HFF-Myc (cell line): ENCODE measurements at regions not wholly inside any gene's neighbourhood (a gene's known extent, or its start where the extent isn't known, plus 50 kb on each side); places are given as distances from the start of the nearest gene placed in this dataset.

Experiments used
- DNase-seq: peaks from one replicate; pipeline ENCODE4 v3.0.0-alpha.2; 2011; ENCODE audit warnings: low read depth; ENCODE audit errors: extremely low read depth
- H3K4me3 ChIP-seq: replicated peaks from 2 replicates; pipeline ENCODE4 v1.5.1; 2011; ENCODE audit warnings: low read depth, mild to moderate bottlenecking, control low read depth, low read length
- TF ChIP-seq, protein P1 (sequence below): IDR thresholded peaks from 2 replicates; pipeline ENCODE4 v1.5.1; 2012; ENCODE audit warnings: mild to moderate bottlenecking, low read depth, low read length, control low read depth; ENCODE audit errors: missing control alignments

DNA sequence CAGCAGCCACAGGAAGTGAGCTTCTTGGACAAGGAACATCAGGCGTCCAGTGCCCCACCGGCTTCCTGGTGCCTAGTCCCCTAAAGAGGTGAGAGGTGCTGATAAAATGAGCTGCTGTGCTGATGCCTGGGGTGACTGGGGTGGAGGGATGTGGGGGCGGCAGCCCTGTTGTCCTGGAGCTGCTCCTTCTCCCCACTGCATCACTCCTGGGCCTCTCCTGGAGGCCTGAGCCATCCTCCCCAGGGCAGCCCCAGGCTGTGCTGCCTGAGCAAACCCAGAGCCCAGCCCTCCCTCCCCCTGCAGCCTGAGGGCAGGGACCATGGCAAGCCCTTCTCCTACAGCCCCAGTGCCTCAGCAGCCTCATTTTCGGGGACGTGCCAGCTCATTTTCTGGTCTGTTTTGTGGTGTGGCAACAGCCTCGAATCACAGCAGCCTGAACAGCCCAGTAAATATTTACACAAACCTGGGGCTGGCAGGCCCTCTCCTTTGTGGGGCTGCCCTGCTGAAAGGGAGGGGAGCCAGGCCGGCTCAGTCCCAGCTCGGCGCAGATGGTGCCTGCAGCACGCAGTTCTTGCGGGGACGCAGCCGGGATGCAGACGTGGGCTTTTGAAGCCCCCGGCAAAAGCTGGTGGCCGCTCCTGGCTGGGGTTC lies 259.9 kb downstream of the DLL1 start:
- no peak overlapping the region for H3K4me3 ChIP-seq
- TF ChIP-seq, protein P1, sequence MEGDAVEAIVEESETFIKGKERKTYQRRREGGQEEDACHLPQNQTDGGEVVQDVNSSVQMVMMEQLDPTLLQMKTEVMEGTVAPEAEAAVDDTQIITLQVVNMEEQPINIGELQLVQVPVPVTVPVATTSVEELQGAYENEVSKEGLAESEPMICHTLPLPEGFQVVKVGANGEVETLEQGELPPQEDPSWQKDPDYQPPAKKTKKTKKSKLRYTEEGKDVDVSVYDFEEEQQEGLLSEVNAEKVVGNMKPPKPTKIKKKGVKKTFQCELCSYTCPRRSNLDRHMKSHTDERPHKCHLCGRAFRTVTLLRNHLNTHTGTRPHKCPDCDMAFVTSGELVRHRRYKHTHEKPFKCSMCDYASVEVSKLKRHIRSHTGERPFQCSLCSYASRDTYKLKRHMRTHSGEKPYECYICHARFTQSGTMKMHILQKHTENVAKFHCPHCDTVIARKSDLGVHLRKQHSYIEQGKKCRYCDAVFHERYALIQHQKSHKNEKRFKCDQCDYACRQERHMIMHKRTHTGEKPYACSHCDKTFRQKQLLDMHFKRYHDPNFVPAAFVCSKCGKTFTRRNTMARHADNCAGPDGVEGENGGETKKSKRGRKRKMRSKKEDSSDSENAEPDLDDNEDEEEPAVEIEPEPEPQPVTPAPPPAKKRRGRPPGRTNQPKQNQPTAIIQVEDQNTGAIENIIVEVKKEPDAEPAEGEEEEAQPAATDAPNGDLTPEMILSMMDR: no peak
- DNase-seq: no peak

- DNase-seq: no peak
- H3K4me3 ChIP-seq: no peak overlapping the region
- TF ChIP-seq, protein P1: no peak
Measured at GRCh38 chr6:170030284-170030815, 260.5 kb downstream of the DLL1 start.

DNA sequence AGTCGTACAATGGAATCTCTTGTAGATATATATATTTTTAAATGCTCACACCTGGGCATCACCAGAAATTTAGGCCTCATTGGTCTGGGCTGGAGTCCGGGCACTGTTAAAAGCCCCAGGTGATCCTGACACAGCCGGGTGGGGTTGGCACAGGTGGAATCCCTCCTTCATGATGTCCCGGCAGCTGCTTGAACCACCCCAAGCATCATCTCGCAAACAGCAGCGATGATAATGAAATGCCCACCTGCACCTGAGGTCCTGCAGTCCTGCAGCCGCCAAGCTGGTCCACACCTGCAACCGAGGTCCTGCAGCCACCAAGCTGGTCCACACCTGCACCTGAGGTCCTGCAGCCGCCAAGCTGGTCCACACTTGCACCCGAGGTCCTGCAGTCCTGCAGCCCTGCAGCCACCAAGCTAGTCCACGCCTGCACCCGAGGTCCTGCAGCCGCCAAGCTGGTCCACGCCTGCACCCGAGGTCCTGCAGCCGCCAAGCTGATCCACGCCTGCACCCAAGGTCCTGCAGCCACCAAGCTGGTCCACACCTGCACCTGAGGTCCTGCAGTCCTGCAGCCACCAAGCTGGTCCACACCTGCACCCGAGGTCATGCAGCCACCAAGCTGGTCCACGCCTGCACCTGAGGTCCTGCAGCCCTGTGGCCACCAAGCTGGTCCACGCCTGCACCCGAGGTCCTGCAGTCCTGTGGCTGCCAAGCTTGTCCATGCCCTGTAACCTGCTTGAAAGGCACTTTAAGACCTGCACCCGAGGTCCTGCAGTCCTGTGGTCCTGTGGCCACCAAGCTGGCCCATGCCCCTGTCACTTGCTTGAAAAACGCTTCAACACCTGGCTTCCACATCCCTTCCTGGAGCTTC lies 261.2 kb downstream of the DLL1 start:
- TF ChIP-seq, protein P1: no peak
- H3K4me3 ChIP-seq: no peak overlapping the region
- DNase-seq: no peak

GRCh38 chr6:170028629-170029345 lies 262.1 kb downstream of the DLL1 start:
- TF ChIP-seq, protein P1: no peak
- H3K4me3 ChIP-seq: no peak overlapping the region
- DNase-seq: no peak

DNA sequence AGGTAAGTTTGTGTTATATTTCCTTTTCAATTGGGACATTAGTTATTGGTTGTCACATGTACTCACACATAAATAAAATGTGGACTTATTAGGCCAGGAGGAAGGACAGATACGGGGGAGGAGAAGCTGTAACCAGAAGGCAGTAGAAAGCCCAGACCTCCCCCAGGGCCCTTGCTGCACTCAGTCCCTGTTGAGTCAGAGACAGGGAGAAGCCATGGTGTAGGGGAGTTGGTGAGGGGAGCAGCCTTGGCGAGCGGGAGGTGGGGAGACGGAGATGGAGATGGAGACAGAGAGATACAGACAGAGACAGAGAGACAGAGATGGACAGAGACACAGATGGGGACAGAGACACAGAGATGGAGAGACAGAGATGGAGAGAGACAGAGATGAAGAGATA lies 263.2 kb downstream of the DLL1 start:
- DNase-seq: no peak
- no peak overlapping the region for H3K4me3 ChIP-seq
- TF ChIP-seq, protein P1: no peak

GRCh38 chr6:170026751-170027646 lies 263.9 kb downstream of the DLL1 start:
- TF ChIP-seq, protein P1: no peak
- DNase-seq: no peak
- H3K4me3 ChIP-seq: no peak overlapping the region
